Panc1 (cell line): ENCODE measurements at regions not wholly inside any gene's neighbourhood (a gene's known extent, or its start where the extent isn't known, plus 50 kb on each side); places are given as distances from the start of the nearest gene placed in this dataset.

ENCODE experiments used
- POLR2AphosphoS5 ChIP-seq: IDR thresholded peaks from 2 replicates; pipeline ENCODE4 v1.6.1; 2012; ENCODE audit warnings: mild to moderate bottlenecking, low read depth, low read length, moderate library complexity
- REST ChIP-seq, 2 experiments: IDR thresholded peaks; 2 replicates each; pipeline ENCODE4 v1.6.1; 2011 to 2012; ENCODE audit warnings: low read depth in 2 of 2, control low read depth in 1 of 2, low read length in 1 of 2, mild to moderate bottlenecking in 1 of 2, moderate library complexity in 1 of 2; ENCODE audit not compliant: insufficient read depth in 1 of 2
- SIN3A ChIP-seq: IDR thresholded peaks from 2 replicates; pipeline ENCODE4 v1.6.1; 2012; ENCODE audit warnings: low read depth, mild to moderate bottlenecking, low read length, moderate library complexity, borderline replicate concordance; ENCODE audit not compliant: insufficient read depth
- TF ChIP-seq, protein P1 (sequence below): fragments of 450-650 bp; IDR thresholded peaks from 2 replicates; pipeline ENCODE4 v1.5.1; 2017; ENCODE audit warnings: mild to moderate bottlenecking

DNA sequence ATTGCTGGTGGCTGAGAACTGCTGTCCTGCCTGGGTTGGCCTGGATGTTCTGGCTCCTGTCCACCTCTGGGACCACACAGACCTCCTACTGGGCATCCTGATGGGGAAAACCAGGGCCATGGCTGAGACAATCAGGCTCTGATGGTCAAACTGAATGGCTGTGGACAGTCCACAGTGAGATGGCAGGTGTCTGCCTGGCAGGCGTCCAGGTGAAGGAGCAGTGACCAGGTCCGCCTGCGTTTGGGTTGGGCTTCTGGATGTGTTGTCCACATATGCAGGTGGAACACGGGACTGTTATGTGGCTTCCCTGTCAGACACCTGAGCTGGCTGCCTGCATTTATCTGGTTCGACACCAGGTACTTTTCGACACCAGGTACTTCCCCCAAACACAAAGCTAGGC lies 241.7 kb downstream of the BUB3 start:
- TF ChIP-seq, protein P1, sequence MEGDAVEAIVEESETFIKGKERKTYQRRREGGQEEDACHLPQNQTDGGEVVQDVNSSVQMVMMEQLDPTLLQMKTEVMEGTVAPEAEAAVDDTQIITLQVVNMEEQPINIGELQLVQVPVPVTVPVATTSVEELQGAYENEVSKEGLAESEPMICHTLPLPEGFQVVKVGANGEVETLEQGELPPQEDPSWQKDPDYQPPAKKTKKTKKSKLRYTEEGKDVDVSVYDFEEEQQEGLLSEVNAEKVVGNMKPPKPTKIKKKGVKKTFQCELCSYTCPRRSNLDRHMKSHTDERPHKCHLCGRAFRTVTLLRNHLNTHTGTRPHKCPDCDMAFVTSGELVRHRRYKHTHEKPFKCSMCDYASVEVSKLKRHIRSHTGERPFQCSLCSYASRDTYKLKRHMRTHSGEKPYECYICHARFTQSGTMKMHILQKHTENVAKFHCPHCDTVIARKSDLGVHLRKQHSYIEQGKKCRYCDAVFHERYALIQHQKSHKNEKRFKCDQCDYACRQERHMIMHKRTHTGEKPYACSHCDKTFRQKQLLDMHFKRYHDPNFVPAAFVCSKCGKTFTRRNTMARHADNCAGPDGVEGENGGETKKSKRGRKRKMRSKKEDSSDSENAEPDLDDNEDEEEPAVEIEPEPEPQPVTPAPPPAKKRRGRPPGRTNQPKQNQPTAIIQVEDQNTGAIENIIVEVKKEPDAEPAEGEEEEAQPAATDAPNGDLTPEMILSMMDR, result no peak
- TF ChIP-seq POLR2AphosphoS5, result no peak
- no peak for TF ChIP-seq REST (IDR thresholded peaks at IDR 0.05; ENCODE audit: insufficient read depth in 1 of 2, low read depth in 2 of 2, low read length in 1 of 2)
- TF ChIP-seq SIN3A, result no peak
